Subcutaneous abdominal adipose tissue (tissue), 5 donors: ENCODE measurements at regions not wholly inside any gene's neighbourhood (a gene's known extent, or its start where the extent isn't known, plus 50 kb on each side); places are given as distances from the start of the nearest gene placed in this dataset.
"Not testable (repeated sequence)": the region's sequence is repeated elsewhere in the genome, so short reads cannot be mapped to it uniquely, and the experiment has no call there.

Source experiments
- H3K27ac ChIP-seq: one replicate; pipeline ENCODE4 v1.7.0; 2013; ENCODE audit warnings: low read depth, mild to moderate bottlenecking, inconsistent platforms, low read length, moderate library complexity
- H3K27me3 ChIP-seq, 5 donors: one replicate each; pipeline ENCODE4 v1.7.0; 2013; ENCODE audit warnings: low read length in 5 of 5, inconsistent platforms in 1 of 5; ENCODE audit not compliant: control insufficient read depth in 5 of 5, insufficient read depth in 4 of 5
- H3K36me3 ChIP-seq, 5 donors: one replicate each; pipeline ENCODE4 v1.7.0; 2013; ENCODE audit warnings: low read length in 5 of 5; ENCODE audit not compliant: control insufficient read depth in 5 of 5, insufficient read depth in 5 of 5
- H3K4me1 ChIP-seq, 5 donors: one replicate each; pipeline ENCODE4 v1.7.0; 2013; ENCODE audit warnings: low read length in 5 of 5, mild to moderate bottlenecking in 3 of 5, moderate library complexity in 1 of 5; ENCODE audit not compliant: control insufficient read depth in 5 of 5, insufficient read depth in 5 of 5
- H3K4me3 ChIP-seq, 5 donors: one replicate each; pipeline ENCODE4 v1.7.0; 2013; ENCODE audit warnings: low read length in 5 of 5, low read depth in 1 of 5
- H3K9ac ChIP-seq, 5 donors: one replicate each; pipeline ENCODE4 v1.7.0; 2013; ENCODE audit warnings: low read length in 5 of 5, mild to moderate bottlenecking in 4 of 5, moderate library complexity in 3 of 5
- H3K9me3 ChIP-seq, 5 donors: one replicate each; pipeline ENCODE4 v1.7.0; 2013; ENCODE audit warnings: low read length in 5 of 5; ENCODE audit not compliant: control insufficient read depth in 5 of 5
- donor health status: healthy.
- donor health status: healthy.
- donor health status: healthy.
- donor health status: healthy.
- donor health status: healthy.

- not testable (repeated sequence) for H3K36me3 ChIP-seq, H3K27ac ChIP-seq, H3K27me3 ChIP-seq, H3K4me1 ChIP-seq, H3K4me3 ChIP-seq, H3K9ac ChIP-seq, H3K9me3 ChIP-seq
These were observed 51.7 kb upstream of the PAXBP1 start for GRCh38 chr21:32823296-32823695.

- Histone ChIP-seq H3K27ac (no peak overlapping the region), H3K9ac (no peak overlapping the region), H3K36me3 (no peaks in the 10 kb centered on the region), H3K4me3 (no peak overlapping the region), H3K27me3 (peaks cover 0 to under 1% (median 0%) of the 10 kb centered on the region in 5 donors), H3K9me3 (peaks cover 0 to 4% (median 0%) of the 10 kb centered on the region in 5 donors), H3K4me1 (peaks cover 0 to under 1% (median 0%) of the 10 kb centered on the region in 5 donors)
These were observed 53.4 kb upstream of the PAXBP1 start for GRCh38 chr21:32824950-32825349.

- H3K9ac ChIP-seq: no peak overlapping the region
- no peaks in the 10 kb centered on the region for H3K4me1 ChIP-seq
- peaks cover 0 to 4% (median 0%) of the 10 kb centered on the region in 5 donors for H3K9me3 ChIP-seq
- no peaks in the 10 kb centered on the region for H3K27me3 ChIP-seq
- no peak overlapping the region for H3K27ac ChIP-seq
- H3K36me3 ChIP-seq: no peaks in the 10 kb centered on the region
- no peak overlapping the region for H3K4me3 ChIP-seq
These were observed 55.0 kb upstream of the PAXBP1 start for GRCh38 chr21:32826329-32827167.

GRCh38 chr21:32828908-32829307, 57.4 kb upstream of the PAXBP1 start:
- H3K4me3 ChIP-seq: no peak overlapping the region
- no peaks in the 10 kb centered on the region for H3K27me3 ChIP-seq
- H3K27ac ChIP-seq: no peak overlapping the region
- H3K9me3 ChIP-seq: peaks cover 0 to 4% (median 0%) of the 10 kb centered on the region in 5 donors
- H3K36me3 ChIP-seq: no peaks in the 10 kb centered on the region
- H3K9ac ChIP-seq: no peak overlapping the region
- no peaks in the 10 kb centered on the region for H3K4me1 ChIP-seq

- Histone ChIP-seq H3K27ac (no peak overlapping the region), H3K9ac (no peak overlapping the region), H3K36me3 (no peaks in the 10 kb centered on the region), H3K27me3 (no peaks in the 10 kb centered on the region), H3K4me1 (no peaks in the 10 kb centered on the region), H3K9me3 (peaks cover 0 to 4% (median 0%) of the 10 kb centered on the region in 5 donors), H3K4me3 (no peak overlapping the region)
These were observed 57.9 kb upstream of the PAXBP1 start for GRCh38 chr21:32829504-32829903.

GRCh38 chr21:32831779-32832178, 60.2 kb upstream of the PAXBP1 start:
- not testable (repeated sequence) for H3K4me3 ChIP-seq, H3K9me3 ChIP-seq, H3K4me1 ChIP-seq, H3K27me3 ChIP-seq, H3K27ac ChIP-seq, H3K9ac ChIP-seq, H3K36me3 ChIP-seq

GRCh38 chr21:32834211-32834915, 62.8 kb upstream of the PAXBP1 start:
- no peaks in the 10 kb centered on the region for H3K4me1 ChIP-seq
- H3K9ac ChIP-seq: no peak overlapping the region
- peaks cover 0 to 13% (median 4%) of the 10 kb centered on the region in 5 donors for H3K9me3 ChIP-seq
- H3K27me3 ChIP-seq: no peaks in the 10 kb centered on the region
- no peak overlapping the region for H3K4me3 ChIP-seq
- no peak overlapping the region for H3K27ac ChIP-seq
- no peaks in the 10 kb centered on the region for H3K36me3 ChIP-seq

- H3K36me3 ChIP-seq: no peaks in the 10 kb centered on the region
- H3K9ac ChIP-seq: no peak overlapping the region
- no peaks in the 10 kb centered on the region for H3K4me1 ChIP-seq
- peaks cover 0 to 13% (median 4%) of the 10 kb centered on the region in 5 donors for H3K9me3 ChIP-seq
- H3K27ac ChIP-seq: no peak overlapping the region
- no peak overlapping the region for H3K4me3 ChIP-seq
- no peaks in the 10 kb centered on the region for H3K27me3 ChIP-seq
These were observed 63.3 kb upstream of the PAXBP1 start for GRCh38 chr21:32834916-32835235.

- peaks cover 0 to 4% (median 2%) of the 10 kb centered on the region in 5 donors for H3K4me1 ChIP-seq
- H3K4me3 ChIP-seq: no peak overlapping the region
- H3K27me3 ChIP-seq: peaks cover 0 to 3% (median 0%) of the 10 kb centered on the region in 5 donors
- no peak overlapping the region for H3K9ac ChIP-seq
- peaks cover 0 to 2% (median 2%) of the 10 kb centered on the region in 5 donors for H3K9me3 ChIP-seq
- H3K27ac ChIP-seq: no peak overlapping the region
- H3K36me3 ChIP-seq: no peaks in the 10 kb centered on the region
These were observed 70.6 kb upstream of the PAXBP1 start for GRCh38 chr21:32842146-32842545.

GRCh38 chr21:32843561-32843960, 72.0 kb upstream of the PAXBP1 start:
- H3K4me3 ChIP-seq: no peak overlapping the region
- H3K9me3 ChIP-seq: no peaks in the 10 kb centered on the region
- H3K27me3 ChIP-seq: peaks cover 0 to 5% (median 0%) of the 10 kb centered on the region in 5 donors
- H3K27ac ChIP-seq: no peak overlapping the region
- H3K9ac ChIP-seq: no peak overlapping the region
- H3K4me1 ChIP-seq: peaks cover 0 to 4% (median 2%) of the 10 kb centered on the region in 5 donors
- no peaks in the 10 kb centered on the region for H3K36me3 ChIP-seq
